K562 (cell line): ENCODE measurements at regions not wholly inside any gene's neighbourhood (a gene's known extent, or its start where the extent isn't known, plus 50 kb on each side); places are given as distances from the start of the nearest gene placed in this dataset.

Experiments
- CBX1 ChIP-seq: sonication (generic); IDR thresholded peaks from 2 replicates; pipeline ENCODE4 v1.6.1; 2016; ENCODE audit warnings: antibody characterized with exemption, low read depth, mild to moderate bottlenecking
- CCAR2 ChIP-seq: fragments of 200-400 bp; formaldehyde crosslinking; IDR thresholded peaks from 2 replicates; pipeline ENCODE4 v1.6.1; 2017; ENCODE audit warnings: mild to moderate bottlenecking, low read depth, low read length
- CTCF ChIP-seq, 3 experiments: IDR thresholded peaks in 2 of 3; conservative IDR thresholded peaks in 1 of 3; 2 replicates each; pipeline ENCODE4 v1.5.1; 2011 to 2012; ENCODE audit warnings: low read length in 3 of 3, mild to moderate bottlenecking in 3 of 3, control low read depth in 2 of 3, improper control_type of control experiment in 1 of 3, inconsistent platforms in 1 of 3, low read depth in 1 of 3, mixed read lengths in 1 of 3, moderate library complexity in 1 of 3; ENCODE audit not compliant: insufficient read depth in 2 of 3
- ESRRA ChIP-seq: fragments of 450-650 bp; IDR thresholded peaks from 2 replicates; pipeline ENCODE4 v1.6.1; 2014; ENCODE audit warnings: low read depth, mild to moderate bottlenecking, moderate library complexity, borderline replicate concordance
- EZH2 ChIP-seq: IDR thresholded peaks from 2 replicates; pipeline ENCODE4 v1.6.1; 2012; ENCODE audit warnings: low read depth, mild to moderate bottlenecking, inconsistent platforms, low read length, borderline replicate concordance
- FOXJ3 ChIP-seq: sonication (generic); formaldehyde crosslinking; IDR thresholded peaks from 2 replicates; pipeline ENCODE4 v1.4.0; 2020; ENCODE audit warnings: mild to moderate bottlenecking, missing genetic modification reagents
- JUN ChIP-seq, 2 experiments: sonication (generic) in 1 of 2; formaldehyde crosslinking in 1 of 2; IDR thresholded peaks; 2 replicates each; pipeline versions ENCODE4 v1.6.1 to v1.8.0; 2012 to 2022; ENCODE audit warnings: borderline replicate concordance in 2 of 2, mild to moderate bottlenecking in 2 of 2, improper control_type of control experiment in 1 of 2, low read depth in 1 of 2, low read length in 1 of 2, missing genetic modification reagents in 1 of 2
- SMAD3 ChIP-seq: fragments of 450-650 bp; formaldehyde crosslinking; conservative IDR thresholded peaks from 2 replicates; pipeline ENCODE4 v1.4.0; 2020; ENCODE audit warnings: mild to moderate bottlenecking
- ZBTB1 ChIP-seq: sonication (generic); formaldehyde crosslinking; IDR thresholded peaks from 2 replicates; pipeline ENCODE4 v1.8.1; 2023; ENCODE audit warnings: missing genetic modification reagents, low read depth, mild to moderate bottlenecking, borderline replicate concordance
- ZFP30 ChIP-seq: fragments of 250-450 bp; sonication (Bioruptor Pico); IDR thresholded peaks from 2 replicates; pipeline ENCODE4 v1.8.0; 2022; ENCODE audit warnings: moderate library complexity, mild to moderate bottlenecking, inconsistent platforms, borderline replicate concordance
- ZNF592 ChIP-seq: fragments of 450-650 bp; IDR thresholded peaks from 2 replicates; pipeline ENCODE4 v1.6.1; 2017; ENCODE audit warnings: antibody characterized with exemption, mild to moderate bottlenecking

GRCh38 chr9:108166519-108166918 is 677.0 kb upstream of the KLF4 start:
- TF ChIP-seq SMAD3 (CRISPR knock-in tag) (no peak), CCAR2 (no peak), CTCF (IDR thresholded peaks at IDR 0.05 in 2 of 3, conservative IDR thresholded peaks at IDR 0.05 in 1 of 3; ENCODE audit: insufficient read depth in 2 of 3, low read depth in 1 of 3, low read length in 3 of 3) (no peak), EZH2 (no peak), CBX1 (no peak), ZFP30 (no peak), FOXJ3 (no peak), ZBTB1 (no peak), ESRRA (no peak), JUN (IDR thresholded peaks at IDR 0.05; ENCODE audit: borderline replicate concordance, low read depth, low read length) (no peak), JUN (CRISPR knock-in tag; IDR thresholded peaks at IDR 0.05; ENCODE audit: borderline replicate concordance) (no peak), ZNF592 (no peak)
